ENCODE measurements at regions not wholly inside any gene's neighbourhood (a gene's known extent, or its start where the extent isn't known, plus 50 kb on each side); places are given as distances from the start of the nearest gene placed in this dataset.
"Not testable (repeated sequence)": the region's sequence is repeated elsewhere in the genome, so short reads cannot be mapped to it uniquely, and the experiment has no call there.

- Histone ChIP-seq H3K23me2 (ENCODE audit: insufficient read length, low read depth, low read length, poor library complexity, severe bottlenecking) (no peaks in the 10 kb centered on the region), H2BK15ac (ENCODE audit: low read depth, low read length) (no peak overlapping the region), H2BK12ac (ENCODE audit: insufficient read length, low read depth, low read length) (no peak overlapping the region), H3T11ph (ENCODE audit: low read length) (no peak overlapping the region), H3K4ac (ENCODE audit: low read depth, low read length) (no peak overlapping the region), H4K8ac (replicated peaks; ENCODE audit: insufficient read length, low read depth, low read length) (no peak overlapping the region), H2AFZ (ENCODE audit: low read length) (no peak overlapping the region), H3K9ac (ENCODE audit: extremely low read depth, insufficient read length, low read length) (no peak overlapping the region), H2BK20ac (ENCODE audit: low read depth, low read length, poor library complexity, severe bottlenecking) (no peak overlapping the region), H3K4me2 (ENCODE audit: insufficient read depth, insufficient read length, low read length) (no peak overlapping the region), H2BK120ac (ENCODE audit: low read depth, low read length, poor library complexity, severe bottlenecking) (no peak overlapping the region), H3K9me3 (ENCODE audit: control insufficient read depth, low read depth, low read length) (no peaks in the 10 kb centered on the region), H3K79me1 (ENCODE audit: insufficient read depth, low read depth, low read length, poor library complexity, severe bottlenecking) (no peaks in the 10 kb centered on the region), H3K23ac (ENCODE audit: insufficient read length, low read depth, low read length) (no peak overlapping the region), H3K18ac (ENCODE audit: insufficient read length, low read depth, low read length) (no peak overlapping the region), H3K27ac (ENCODE audit: insufficient read length, low read depth, low read length) (no peak overlapping the region), H3K14ac (ENCODE audit: insufficient read depth, low read length) (no peak overlapping the region), H4K5ac (ENCODE audit: insufficient read length, low read depth, low read length) (no peak overlapping the region), H3K79me2 (ENCODE audit: insufficient read depth, low read length) (no peaks in the 10 kb centered on the region), H2BK5ac (ENCODE audit: insufficient read length, low read length) (no peak overlapping the region), H3K56ac (ENCODE audit: insufficient read length, low read depth, low read length) (no peak overlapping the region), H2AK5ac (ENCODE audit: insufficient read length, low read length) (no peak overlapping the region), H4K91ac (ENCODE audit: insufficient read length, low read depth, low read length) (no peak overlapping the region), H3K27me3 (ENCODE audit: insufficient read depth, low read length) (no peaks in the 10 kb centered on the region), H4K20me1 (ENCODE audit: control insufficient read depth, insufficient read depth, insufficient read length) (no peaks in the 10 kb centered on the region), H3K4me1 (ENCODE audit: insufficient read depth, low read length) (peaks cover 2% of the 10 kb centered on the region; the same call in 1 of the 2 replicates)
- WGBS (ENCODE audit: extremely low coverage, insufficient read length, low lambda C conversion rate) = no CpG with 5 or more reads among the region's 1 CpG
- peaks cover 25 to 32% of the 10 kb centered on the region in 2 experiments for H3K9me3 Mint-ChIP-seq
- no peak for TF ChIP-seq CTCF (conservative IDR thresholded peaks at IDR 0.05)
- no peaks in the 10 kb centered on the region; the same call in 1 of the 2 replicates for H3K27me3 Mint-ChIP-seq (ENCODE audit: low read depth)
- no peak overlapping the region for H3K27ac Mint-ChIP-seq
- no peak for DNase-seq
- H3K4me3 Mint-ChIP-seq = no peak overlapping the region
- H3K4me1 Mint-ChIP-seq = peaks cover 8 to 10% of the 10 kb centered on the region in 2 experiments
- H3K36me3 Mint-ChIP-seq (ENCODE audit: insufficient read depth in 1 of 3, low read depth in 3 of 3) = peaks cover 4 to 29% (median 15%) of the 10 kb centered on the region in 3 experiments; a peak in 6 of 7 replicates
These were observed 251.6 kb upstream of the PTGER4 start for GRCh38 chr5:40428126-40428525.

- H3K27ac ChIP-seq (ENCODE audit: insufficient read length, low read depth, low read length); H3K27ac Mint-ChIP-seq; H3K4ac ChIP-seq (ENCODE audit: low read depth, low read length); H3T11ph ChIP-seq (ENCODE audit: low read length); H2BK15ac ChIP-seq (ENCODE audit: low read depth, low read length); H3K36me3 Mint-ChIP-seq (ENCODE audit: insufficient read depth in 1 of 3, low read depth in 3 of 3); H4K5ac ChIP-seq (ENCODE audit: insufficient read length, low read depth, low read length); H3K79me2 ChIP-seq (ENCODE audit: insufficient read depth, low read length); H3K9ac ChIP-seq (ENCODE audit: extremely low read depth, insufficient read length, low read length); H3K23me2 ChIP-seq (ENCODE audit: insufficient read length, low read depth, low read length, poor library complexity, severe bottlenecking); H3K23ac ChIP-seq (ENCODE audit: insufficient read length, low read depth, low read length); H3K27me3 Mint-ChIP-seq (ENCODE audit: low read depth); H3K9me3 ChIP-seq (ENCODE audit: control insufficient read depth, low read depth, low read length); H2BK120ac ChIP-seq (ENCODE audit: low read depth, low read length, poor library complexity, severe bottlenecking); H2BK12ac ChIP-seq (ENCODE audit: insufficient read length, low read depth, low read length); H3K56ac ChIP-seq (ENCODE audit: insufficient read length, low read depth, low read length); H3K4me2 ChIP-seq (ENCODE audit: insufficient read depth, insufficient read length, low read length); H3K79me1 ChIP-seq (ENCODE audit: insufficient read depth, low read depth, low read length, poor library complexity, severe bottlenecking); H4K8ac ChIP-seq (replicated peaks; ENCODE audit: insufficient read length, low read depth, low read length); H2AFZ ChIP-seq (ENCODE audit: low read length); H2BK5ac ChIP-seq (ENCODE audit: insufficient read length, low read length); H2BK20ac ChIP-seq (ENCODE audit: low read depth, low read length, poor library complexity, severe bottlenecking); H3K4me3 Mint-ChIP-seq; H4K20me1 ChIP-seq (ENCODE audit: control insufficient read depth, insufficient read depth, insufficient read length); H2AK5ac ChIP-seq (ENCODE audit: insufficient read length, low read length); H4K91ac ChIP-seq (ENCODE audit: insufficient read length, low read depth, low read length); H3K4me1 ChIP-seq (ENCODE audit: insufficient read depth, low read length); H3K18ac ChIP-seq (ENCODE audit: insufficient read length, low read depth, low read length); H3K27me3 ChIP-seq (ENCODE audit: insufficient read depth, low read length); H3K14ac ChIP-seq (ENCODE audit: insufficient read depth, low read length); H3K4me1 Mint-ChIP-seq; DNase-seq: not testable (repeated sequence)
- WGBS (ENCODE audit: extremely low coverage, insufficient read length, low lambda C conversion rate) = no CpG with 5 or more reads among the region's 8 CpGs
- H3K9me3 Mint-ChIP-seq = peaks cover 16 to 26% of the 10 kb centered on the region in 2 experiments
These were observed 262.5 kb upstream of the PTGER4 start for GRCh38 chr5:40417046-40417810.

All from H9 (cell line).